Caco-2 (cell line): ENCODE measurements at regions not wholly inside any gene's neighbourhood (a gene's known extent, or its start where the extent isn't known, plus 50 kb on each side); places are given as distances from the start of the nearest gene placed in this dataset.

ENCODE experiments used
- BruUV-seq: library from RNA; stranded (reverse); fragments of 400-500 nt; replicated peaks from 2 replicates; lab custom pipeline; 2021; lab: Mats Ljungman, UMichigan
- CTCF ChIA-PET: fragments of 300-600 bp; sonication (Branson Sonifier 250); formaldehyde crosslinking; loops from one replicate; lab custom pipeline; 2022; ENCODE audit warnings: antibody characterized with exemption; lab: Charles Lee
- POLR2A ChIA-PET: fragments of 300-600 bp; sonication (Branson Sonifier 250); formaldehyde crosslinking; loops from one replicate; lab custom pipeline; 2022; ENCODE audit warnings: antibody characterized with exemption; lab: Charles Lee
- DNase-seq, 2 experiments: peaks; one replicate each; pipeline versions ENCODE4 v3.0.0 to v3.0.0-alpha.2; 2020 to 2022
- H3K27me3 ChIP-seq: replicated peaks from 2 replicates; pipeline ENCODE4 v1.6.0; 2011; ENCODE audit warnings: low read length; ENCODE audit not compliant: control insufficient read depth, insufficient read depth
- H3K36me3 ChIP-seq: 2 replicates; pipeline ENCODE4 v1.5.1; 2011; ENCODE audit warnings: low read length; ENCODE audit not compliant: control insufficient read depth, insufficient read depth
- H3K4me1 ChIP-seq: fragments of 250-450 bp; sonication (Bioruptor Pico); 2 replicates; pipeline ENCODE4 v1.5.1; 2020; ENCODE audit warnings: mild to moderate bottlenecking
- H3K4me3 ChIP-seq: 2 replicates; pipeline ENCODE4 v1.5.1; 2011; ENCODE audit warnings: low read depth, mild to moderate bottlenecking, control low read depth, low read length
- H3K9me3 ChIP-seq: fragments of 250-450 bp; sonication (Bioruptor Pico); 2 replicates; pipeline ENCODE4 v1.5.1; 2020; ENCODE audit warnings: mild to moderate bottlenecking, moderate library complexity
- H3K27ac Mint-ChIP-seq: one replicate; pipeline ENCODE4 v1.8.0; 2022; ENCODE audit warnings: mixed read lengths; ENCODE audit not compliant: unreplicated experiment
- H3K27me3 Mint-ChIP-seq: one replicate; pipeline ENCODE4 v1.8.0; 2022; ENCODE audit warnings: mixed read lengths; ENCODE audit not compliant: insufficient read depth, unreplicated experiment
- H3K36me3 Mint-ChIP-seq: one replicate; pipeline ENCODE4 v1.8.0; 2022; ENCODE audit warnings: mild to moderate bottlenecking, mixed read lengths; ENCODE audit not compliant: insufficient read depth, unreplicated experiment
- H3K4me1 Mint-ChIP-seq: one replicate; pipeline ENCODE4 v1.8.0; 2022; ENCODE audit warnings: low read depth, mixed read lengths; ENCODE audit not compliant: unreplicated experiment
- H3K4me3 Mint-ChIP-seq: one replicate; pipeline ENCODE4 v1.8.0; 2022; ENCODE audit warnings: mild to moderate bottlenecking, moderate library complexity, mixed read lengths; ENCODE audit not compliant: unreplicated experiment
- H3K9me3 Mint-ChIP-seq: one replicate; pipeline ENCODE4 v1.8.0; 2022; ENCODE audit warnings: mixed read lengths; ENCODE audit not compliant: unreplicated experiment
- CTCF ChIP-seq, 2 experiments: fragments of 200-600 bp in 1 of 2; IDR thresholded peaks; 1 replicate in 1 of 2; 2 replicates in 1 of 2; pipeline versions ENCODE4 v1.5.1 to v1.8.0; 2011 to 2022; ENCODE audit warnings: antibody characterized with exemption in 1 of 2, control low read depth in 1 of 2, inconsistent platforms in 1 of 2, low read depth in 1 of 2, low read length in 1 of 2, mild to moderate bottlenecking in 1 of 2, moderate library complexity in 1 of 2; ENCODE audit not compliant: insufficient read depth in 1 of 2, severe bottlenecking in 1 of 2, unreplicated experiment in 1 of 2
- intact Hi-C: fragments of 100-400 bp; cut with micrococcal nuclease; formaldehyde crosslinking; loops from one replicate; pipeline ENCODE4 v1.10.0; 2022; ENCODE audit not compliant: unreplicated experiment

GRCh38 chr9:71446473-71447411 is 321.6 kb downstream of the CEMIP2 start:
- BruUV-seq = no TSS peak
- intact Hi-C loops = no loop called here
- DNase-seq = peak; percentile 54
- Histone ChIP-seq H3K9me3 (no peaks in the 10 kb centered on the region), H3K27me3 (no peaks in the 10 kb centered on the region), H3K36me3 (no peaks in the 10 kb centered on the region), H3K4me1 (no peaks in the 10 kb centered on the region), H3K4me3 (peak overlapping the region; percentile 21)
- Mint-ChIP-seq H3K9me3 (peaks cover 10% of the 10 kb centered on the region), H3K27ac (no peak overlapping the region), H3K27me3 (no peaks in the 10 kb centered on the region), H3K4me1 (no peaks in the 10 kb centered on the region), H3K4me3 (peak overlapping the region; percentile 44), H3K36me3 (no peaks in the 10 kb centered on the region)
- CTCF ChIA-PET = interaction anchor here (0.7 kb wide), 1 partner anchor 322 kb away, joined by 3 read pairs; no protein-coding TSS in a partner anchor
- no peak for TF ChIP-seq CTCF (IDR thresholded peaks at IDR 0.05; ENCODE audit: insufficient read depth in 1 of 2, low read depth in 1 of 2, low read length in 1 of 2, severe bottlenecking in 1 of 2, unreplicated experiment in 1 of 2)
- POLR2A ChIA-PET = no interaction called here

GRCh38 chr9:71446106-71446472 is 322.2 kb downstream of the CEMIP2 start:
- BruUV-seq = no TSS peak
- Histone ChIP-seq H3K4me1 (no peaks in the 10 kb centered on the region), H3K27me3 (no peaks in the 10 kb centered on the region), H3K9me3 (no peaks in the 10 kb centered on the region), H3K36me3 (no peaks in the 10 kb centered on the region), H3K4me3 (no peak overlapping the region)
- DNase-seq = no peak
- H3K27ac Mint-ChIP-seq = no peak overlapping the region
- H3K27me3 Mint-ChIP-seq = no peaks in the 10 kb centered on the region
- H3K4me3 Mint-ChIP-seq = peak overlapping the region; percentile 44
- ChIA-PET POLR2A (no interaction called here), CTCF (no interaction called here)
- H3K36me3 Mint-ChIP-seq = no peaks in the 10 kb centered on the region
- intact Hi-C loops = no loop called here
- H3K4me1 Mint-ChIP-seq = no peaks in the 10 kb centered on the region
- peaks cover 5% of the 10 kb centered on the region for H3K9me3 Mint-ChIP-seq
- no peak for TF ChIP-seq CTCF (IDR thresholded peaks at IDR 0.05; ENCODE audit: insufficient read depth in 1 of 2, low read depth in 1 of 2, low read length in 1 of 2, severe bottlenecking in 1 of 2, unreplicated experiment in 1 of 2)

GRCh38 chr9:71442937-71443336 is 321.5 kb upstream of the TRPM3 start:
- intact Hi-C loops = no loop called here
- no peaks in the 10 kb centered on the region for H3K36me3 Mint-ChIP-seq
- no peaks in the 10 kb centered on the region for H3K27me3 Mint-ChIP-seq
- no peak for DNase-seq
- BruUV-seq = no TSS peak
- H3K4me1 Mint-ChIP-seq = no peaks in the 10 kb centered on the region
- Histone ChIP-seq H3K9me3 (no peaks in the 10 kb centered on the region), H3K4me3 (no peak overlapping the region), H3K4me1 (no peaks in the 10 kb centered on the region), H3K36me3 (no peaks in the 10 kb centered on the region), H3K27me3 (no peaks in the 10 kb centered on the region)
- POLR2A ChIA-PET = no interaction called here
- CTCF ChIA-PET = no interaction called here
- H3K27ac Mint-ChIP-seq = no peak overlapping the region
- no peaks in the 10 kb centered on the region for H3K9me3 Mint-ChIP-seq
- no peak for TF ChIP-seq CTCF (IDR thresholded peaks at IDR 0.05; ENCODE audit: insufficient read depth in 1 of 2, low read depth in 1 of 2, low read length in 1 of 2, severe bottlenecking in 1 of 2, unreplicated experiment in 1 of 2)
- H3K4me3 Mint-ChIP-seq = no peak overlapping the region
